ENCODE measurements at regions not wholly inside any gene's neighbourhood (a gene's known extent, or its start where the extent isn't known, plus 50 kb on each side); places are given as distances from the start of the nearest gene placed in this dataset.
"Not testable (repeated sequence)": the region's sequence is repeated elsewhere in the genome, so short reads cannot be mapped to it uniquely, and the experiment has no call there.

GRCh38 chr12:3371018-3371417 is 120.0 kb upstream of the PRMT8 start:
- DNase-seq = no peak

- DNase-seq = no peak
These were observed 115.7 kb upstream of the PRMT8 start for GRCh38 chr12:3375326-3375725.

GRCh38 chr12:3376779-3377455 is 114.1 kb upstream of the PRMT8 start:
- no peak for DNase-seq

- no peak for DNase-seq
These were observed 112.3 kb upstream of the PRMT8 start for GRCh38 chr12:3378655-3379054.

- no peak for DNase-seq
These were observed 111.9 kb upstream of the PRMT8 start for GRCh38 chr12:3379079-3379478.

- no peak for DNase-seq
These were observed 110.6 kb upstream of the PRMT8 start for GRCh38 chr12:3380200-3381043.

- DNase-seq = no peak
These were observed 109.7 kb upstream of the PRMT8 start for GRCh38 chr12:3381059-3382047.

GRCh38 chr12:3389986-3390385 is 101.0 kb upstream of the PRMT8 start:
- no peak for DNase-seq

- not testable (repeated sequence) for DNase-seq
These were observed 93.4 kb upstream of the PRMT8 start for GRCh38 chr12:3397596-3397995.

GRCh38 chr12:3398196-3398789 is 92.7 kb upstream of the PRMT8 start:
- DNase-seq = no peak

- no peak for DNase-seq
These were observed 85.2 kb upstream of the PRMT8 start for GRCh38 chr12:3405821-3406220.

GRCh38 chr12:3407723-3408122 is 83.3 kb upstream of the PRMT8 start:
- DNase-seq = no peak

GRCh38 chr12:3409662-3410061 is 81.3 kb upstream of the PRMT8 start:
- DNase-seq = no peak

GRCh38 chr12:3416159-3416558 is 74.8 kb upstream of the PRMT8 start:
- DNase-seq = no peak

- no peak for DNase-seq
These were observed 74.3 kb upstream of the PRMT8 start for GRCh38 chr12:3416670-3417069.

GRCh38 chr12:3417113-3417512 is 73.9 kb upstream of the PRMT8 start:
- no peak for DNase-seq

- no peak for DNase-seq
These were observed 73.0 kb upstream of the PRMT8 start for GRCh38 chr12:3417937-3418462.

- DNase-seq = no peak
These were observed 72.2 kb upstream of the PRMT8 start for GRCh38 chr12:3418609-3419390.

- DNase-seq = no peak
These were observed 71.4 kb upstream of the PRMT8 start for GRCh38 chr12:3419558-3419957.

GRCh38 chr12:3420693-3421092 is 70.3 kb upstream of the PRMT8 start:
- DNase-seq = no peak

GRCh38 chr12:3421191-3421978 is 69.6 kb upstream of the PRMT8 start:
- no peak for DNase-seq

Measured in CD4-positive, alpha-beta T cell treated with Interleukin-15 for 1 hour (primary cell).